ENCODE measurements at regions not wholly inside any gene's neighbourhood (a gene's known extent, or its start where the extent isn't known, plus 50 kb on each side); places are given as distances from the start of the nearest gene placed in this dataset.

DNA sequence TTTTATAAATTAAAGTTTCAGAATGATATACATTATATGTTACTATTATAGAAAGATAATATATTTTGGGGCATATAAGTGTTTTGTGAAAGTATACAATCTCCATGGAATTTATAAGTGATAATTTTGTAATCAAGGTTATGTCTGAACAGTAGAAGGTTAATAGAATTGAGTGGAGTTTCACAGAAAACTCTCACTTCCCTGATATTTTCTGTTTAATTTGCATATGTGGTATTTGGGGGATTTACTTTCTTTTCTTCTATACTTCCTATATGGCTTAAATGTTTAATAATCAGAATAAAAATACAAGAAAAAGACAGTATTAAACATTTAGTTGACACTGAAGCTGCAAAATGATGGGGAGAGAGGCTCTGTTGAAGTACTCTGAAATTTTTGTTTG, 848.5 kb downstream of the DACH1 start:
- intact Hi-C loops (cut with micrococcal nuclease): no loop called here
- Histone ChIP-seq H3K9me1 (replicated peaks; ENCODE audit: control insufficient read depth, extremely low read depth, insufficient read depth, low read length) (no peaks in the 10 kb centered on the region), H3K4me1 (ENCODE audit: control insufficient read depth, extremely low read depth, insufficient read depth, low read length) (no peaks in the 10 kb centered on the region), H3K4me3 (replicated peaks in 1 of 3; ENCODE audit: insufficient read depth in 1 of 3, low read depth in 1 of 3, low read length in 3 of 3) (no peak overlapping the region), H3K27ac (ENCODE audit: insufficient read depth, low read depth, low read length) (no peak overlapping the region), H4K20me1 (replicated peaks; ENCODE audit: control insufficient read depth, extremely low read depth, insufficient read depth, low read length) (no peaks in the 10 kb centered on the region), H3K4me2 (ENCODE audit: insufficient read depth, low read length) (no peak overlapping the region), H3K9ac (replicated peaks; ENCODE audit: extremely low read depth, insufficient read depth, low read length) (no peak overlapping the region), H3K27me3 (ENCODE audit: control insufficient read depth in 2 of 2, insufficient read depth in 2 of 2, low read length in 2 of 2) (no peaks in the 10 kb centered on the region), H2AFZ (ENCODE audit: low read depth, low read length) (no peak overlapping the region), H3K36me3 (ENCODE audit: control insufficient read depth in 2 of 2, extremely low read depth in 1 of 2, insufficient read depth in 2 of 2, low read length in 2 of 2) (no peaks in the 10 kb centered on the region), H3K79me2 (ENCODE audit: control insufficient read depth, insufficient read depth, low read length) (no peaks in the 10 kb centered on the region), H3K9me3 (replicated peaks; ENCODE audit: control insufficient read depth, insufficient read depth, low read length) (no peaks in the 10 kb centered on the region)
- BruUV-seq (replicated peaks): no TSS peak
- ChIA-PET POLR2A (no interaction called here), CTCF (interaction anchor here (1.4 to 1.5 kb wide), 2 partner anchors 10 to 39 kb away, joined by 3 to 4 read pairs; no protein-coding TSS in a partner anchor)
- DNase-seq (ENCODE audit: low read depth, low spot score) (no peak), FAIRE-seq (no peak)
- dilution Hi-C loops (cut with MboI; ENCODE audit: extremely low pct_ligation_motif_present, low sequenced_read_pairs): no loop called here
- no peak for TF ChIP-seq POLR2A (IDR thresholded peaks at IDR 0.05; ENCODE audit: low read depth, low read length)
- TF ChIP-seq GATA2 (IDR thresholded peaks at IDR 0.05; ENCODE audit: insufficient read depth, insufficient read length, low read depth, low read length): no peak
- TF ChIP-seq MYC (IDR thresholded peaks at IDR 0.05; ENCODE audit: low read depth, low read length): no peak
- TF ChIP-seq EZH2 (IDR thresholded peaks at IDR 0.05; ENCODE audit: borderline replicate concordance, low read depth, low read length, severe bottlenecking): no peak
- no peak for TF ChIP-seq FOS (IDR thresholded peaks at IDR 0.05; ENCODE audit: borderline replicate concordance, insufficient read depth, low read length)
- no peak for TF ChIP-seq JUN (IDR thresholded peaks at IDR 0.05; ENCODE audit: borderline replicate concordance, insufficient read depth, insufficient read length, low read depth)
- no peak for TF ChIP-seq POLR2AphosphoS5 (IDR thresholded peaks at IDR 0.05; ENCODE audit: insufficient read depth, low read depth, low read length)
- TF ChIP-seq, protein P1, sequence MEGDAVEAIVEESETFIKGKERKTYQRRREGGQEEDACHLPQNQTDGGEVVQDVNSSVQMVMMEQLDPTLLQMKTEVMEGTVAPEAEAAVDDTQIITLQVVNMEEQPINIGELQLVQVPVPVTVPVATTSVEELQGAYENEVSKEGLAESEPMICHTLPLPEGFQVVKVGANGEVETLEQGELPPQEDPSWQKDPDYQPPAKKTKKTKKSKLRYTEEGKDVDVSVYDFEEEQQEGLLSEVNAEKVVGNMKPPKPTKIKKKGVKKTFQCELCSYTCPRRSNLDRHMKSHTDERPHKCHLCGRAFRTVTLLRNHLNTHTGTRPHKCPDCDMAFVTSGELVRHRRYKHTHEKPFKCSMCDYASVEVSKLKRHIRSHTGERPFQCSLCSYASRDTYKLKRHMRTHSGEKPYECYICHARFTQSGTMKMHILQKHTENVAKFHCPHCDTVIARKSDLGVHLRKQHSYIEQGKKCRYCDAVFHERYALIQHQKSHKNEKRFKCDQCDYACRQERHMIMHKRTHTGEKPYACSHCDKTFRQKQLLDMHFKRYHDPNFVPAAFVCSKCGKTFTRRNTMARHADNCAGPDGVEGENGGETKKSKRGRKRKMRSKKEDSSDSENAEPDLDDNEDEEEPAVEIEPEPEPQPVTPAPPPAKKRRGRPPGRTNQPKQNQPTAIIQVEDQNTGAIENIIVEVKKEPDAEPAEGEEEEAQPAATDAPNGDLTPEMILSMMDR (IDR thresholded peaks at IDR 0.05; ENCODE audit: extremely low read depth in 1 of 2, insufficient read depth in 1 of 2, low read depth in 1 of 2, low read length in 2 of 2): no peak
- TF ChIP-seq, protein P2, sequence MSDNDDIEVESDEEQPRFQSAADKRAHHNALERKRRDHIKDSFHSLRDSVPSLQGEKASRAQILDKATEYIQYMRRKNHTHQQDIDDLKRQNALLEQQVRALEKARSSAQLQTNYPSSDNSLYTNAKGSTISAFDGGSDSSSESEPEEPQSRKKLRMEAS (IDR thresholded peaks at IDR 0.05; ENCODE audit: insufficient read depth, insufficient read length): no peak
